ENCODE measurements at regions not wholly inside any gene's neighbourhood (a gene's known extent, or its start where the extent isn't known, plus 50 kb on each side); places are given as distances from the start of the nearest gene placed in this dataset.
"Not testable (repeated sequence)": the region's sequence is repeated elsewhere in the genome, so short reads cannot be mapped to it uniquely, and the experiment has no call there.

DNA sequence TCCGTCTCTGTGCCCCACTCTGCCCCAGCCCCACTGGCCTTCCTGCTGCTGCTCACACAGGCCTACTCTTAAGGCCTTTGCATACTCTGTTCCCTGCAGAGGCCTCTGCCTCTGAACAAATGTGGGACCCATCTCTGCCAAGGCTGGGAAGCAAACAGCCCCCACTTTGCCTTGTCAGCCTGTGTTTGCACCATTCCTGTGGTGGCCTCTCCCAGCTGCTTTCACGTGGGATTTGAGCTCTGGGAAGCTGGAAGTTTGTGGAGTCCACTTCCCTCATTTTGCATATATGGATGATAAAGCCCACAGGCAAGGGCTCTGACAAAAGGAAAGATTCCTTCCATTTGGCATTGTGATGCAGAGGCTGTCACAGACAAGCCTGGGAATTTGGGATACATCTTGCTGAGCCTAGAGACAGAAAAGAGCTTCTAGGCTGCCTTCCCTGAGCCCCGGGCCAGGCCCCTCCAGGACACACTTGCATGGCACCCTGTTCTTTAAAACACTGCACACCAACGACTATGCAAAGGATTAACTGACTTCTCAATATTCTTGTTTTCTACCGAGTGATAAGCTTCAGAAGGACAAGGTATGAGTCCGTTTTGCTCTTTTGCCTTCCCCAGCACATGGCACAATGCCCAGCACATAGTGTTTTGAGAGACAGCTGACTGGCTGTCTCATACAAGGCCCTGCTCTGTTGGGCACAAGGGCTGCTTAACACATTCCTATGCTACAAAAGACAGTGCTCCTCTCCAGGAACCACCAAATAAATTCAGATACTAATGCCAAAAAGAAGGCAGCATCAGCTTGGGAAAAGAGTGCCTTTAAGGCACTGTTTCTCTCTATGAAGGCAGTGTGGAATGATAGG is 120.7 kb upstream of the TOPAZ1 start:
- DNase-seq: no peak
- in situ Hi-C loops (cut with HindIII; ENCODE audit: low pct_ligation_motif_present, low pct_unique_long_range_greater_than_20kb, low sequenced_read_pairs): no loop called here

DNA sequence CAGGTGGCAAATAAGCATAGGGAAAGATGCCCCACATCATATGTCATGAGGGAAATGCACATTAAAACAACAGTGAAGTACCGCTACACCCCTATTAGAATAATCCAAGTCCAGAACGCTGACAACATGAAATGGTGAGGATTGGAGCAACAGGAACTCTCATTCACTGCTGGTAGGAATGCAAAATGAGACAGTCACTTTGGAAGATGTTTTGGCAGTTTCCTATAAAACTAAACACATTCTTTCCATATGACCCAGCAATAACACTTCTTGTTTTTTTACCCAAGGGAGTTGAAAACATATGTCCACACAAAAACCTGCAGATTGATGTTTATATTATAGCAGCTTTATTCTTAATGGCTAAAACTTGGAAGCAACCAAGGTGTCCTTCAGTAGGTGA is 116.4 kb upstream of the TOPAZ1 start:
- DNase-seq: no peak
- in situ Hi-C loops (cut with HindIII; ENCODE audit: low pct_ligation_motif_present, low pct_unique_long_range_greater_than_20kb, low sequenced_read_pairs): no loop called here

DNA sequence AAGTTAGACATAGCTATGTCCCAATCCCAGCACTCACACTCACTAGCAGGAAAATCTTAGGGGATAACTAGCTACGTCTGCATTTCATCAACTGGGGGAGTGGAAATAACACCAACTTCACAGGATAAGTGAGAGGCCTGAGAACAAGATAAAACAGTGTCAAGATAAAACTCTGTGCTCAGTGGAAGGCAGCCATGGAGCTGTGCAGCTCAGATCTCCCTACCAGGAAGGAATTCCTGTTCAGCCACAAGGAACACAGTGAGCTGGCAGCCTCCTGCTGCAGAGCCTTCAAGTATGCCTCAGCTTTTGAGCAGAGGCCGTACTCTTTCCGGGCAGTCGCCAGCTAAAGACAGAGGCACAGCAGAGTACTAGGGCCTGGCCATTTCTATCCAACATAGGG is 115.8 kb upstream of the TOPAZ1 start:
- in situ Hi-C loops (cut with HindIII; ENCODE audit: low pct_ligation_motif_present, low pct_unique_long_range_greater_than_20kb, low sequenced_read_pairs): no loop called here
- DNase-seq: no peak

DNA sequence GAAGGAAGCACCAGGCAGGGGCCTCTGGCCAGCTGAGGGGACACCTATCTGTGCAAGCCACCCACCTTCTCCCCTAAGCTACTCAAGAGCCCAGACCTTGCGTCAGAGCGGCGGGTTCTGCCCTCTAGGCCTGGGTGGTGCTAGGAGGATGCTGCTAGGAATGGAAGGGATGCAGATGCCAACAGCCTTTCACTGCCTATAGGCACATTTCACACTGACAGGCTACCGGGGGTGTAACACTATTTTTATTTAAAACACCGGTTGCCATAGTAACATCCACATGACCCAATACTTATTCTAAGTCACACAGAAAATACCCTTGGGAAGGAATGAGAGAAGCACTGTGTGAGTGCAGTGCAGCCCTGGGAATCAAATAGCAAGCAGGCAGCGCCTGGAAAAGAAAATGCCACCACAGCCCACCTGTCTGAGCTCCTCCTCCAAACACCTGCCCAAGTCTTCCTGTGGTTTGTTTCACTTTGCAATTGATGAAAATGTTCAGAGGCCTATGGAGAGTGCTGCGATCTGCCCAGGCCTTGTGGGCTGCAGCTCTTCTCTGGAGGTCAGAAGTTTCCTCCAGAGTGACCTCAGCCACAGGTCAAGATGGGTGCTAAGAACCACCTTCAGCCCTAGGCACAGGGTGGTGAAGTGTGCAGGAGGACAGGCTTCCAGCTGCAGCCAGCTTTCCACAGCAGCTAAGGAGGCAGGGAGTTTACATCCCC is 113.5 kb upstream of the TOPAZ1 start:
- in situ Hi-C loops (cut with HindIII; ENCODE audit: low pct_ligation_motif_present, low pct_unique_long_range_greater_than_20kb, low sequenced_read_pairs): no loop called here
- DNase-seq: no peak

DNA sequence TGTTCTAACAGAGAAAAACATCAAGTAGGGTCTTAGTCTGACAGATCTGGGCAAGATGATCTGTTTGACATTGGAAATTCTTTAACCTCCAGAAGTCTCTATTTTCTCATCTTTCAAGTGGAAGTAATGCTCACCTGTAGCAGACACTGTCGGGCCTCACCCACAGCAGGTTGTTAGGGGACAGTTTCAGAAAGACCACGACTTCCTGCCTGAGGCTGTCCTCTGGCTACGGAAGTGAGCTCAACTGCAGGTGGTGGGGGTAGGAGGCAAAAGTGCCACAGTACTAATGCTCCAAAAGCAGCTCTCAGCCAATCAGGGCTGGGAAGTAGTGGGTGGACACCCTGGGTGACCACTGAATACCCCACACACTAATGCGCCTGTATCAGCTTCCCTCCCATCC is 111.4 kb upstream of the TOPAZ1 start:
- in situ Hi-C loops (cut with HindIII; ENCODE audit: low pct_ligation_motif_present, low pct_unique_long_range_greater_than_20kb, low sequenced_read_pairs): no loop called here

DNA sequence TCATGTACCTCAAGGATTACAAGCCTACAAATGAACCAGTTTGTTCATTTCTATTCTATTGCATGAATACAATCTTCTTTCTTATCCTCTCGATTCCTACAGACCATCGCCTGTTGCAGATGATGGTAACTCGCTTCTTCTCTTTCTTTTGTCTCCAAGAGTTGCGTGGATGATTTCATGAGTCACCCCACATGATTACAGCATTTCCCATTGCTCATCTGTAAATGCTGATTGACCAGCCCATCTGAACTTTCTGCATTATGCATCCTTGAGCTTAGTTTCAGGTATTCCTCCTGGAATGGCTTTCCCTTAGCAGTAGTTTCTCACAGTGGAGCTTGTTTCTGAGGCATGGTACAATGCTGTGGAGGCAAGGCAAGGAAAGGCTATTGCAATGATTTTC is 109.6 kb upstream of the TOPAZ1 start:
- in situ Hi-C loops (cut with HindIII; ENCODE audit: low pct_ligation_motif_present, low pct_unique_long_range_greater_than_20kb, low sequenced_read_pairs): no loop called here

More for the DNA sequence above, 111.4 kb upstream of the TOPAZ1 start:
- DNase-seq: no peak

DNA sequence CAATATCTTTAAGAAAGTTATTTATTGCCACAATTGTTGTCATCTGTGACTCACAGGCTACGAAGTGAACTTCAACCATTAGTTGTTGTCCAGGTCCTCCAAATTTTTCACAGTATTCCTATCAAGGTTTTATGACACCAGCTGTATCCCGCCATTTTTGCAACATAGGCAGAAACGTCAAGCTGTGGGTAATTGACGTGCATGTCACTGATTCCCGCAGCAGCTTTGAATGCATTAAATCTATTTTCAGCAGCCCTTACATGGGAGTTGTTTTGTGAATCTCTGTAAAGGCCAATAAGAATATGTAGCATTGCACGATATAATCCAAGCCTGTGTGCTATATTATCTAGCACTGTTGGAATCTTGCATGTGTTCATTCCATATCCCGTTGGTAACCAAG is 109.1 kb upstream of the TOPAZ1 start:
- in situ Hi-C loops (cut with HindIII; ENCODE audit: low pct_ligation_motif_present, low pct_unique_long_range_greater_than_20kb, low sequenced_read_pairs): no loop called here
- no peak for DNase-seq

More for the DNA sequence above, 109.6 kb upstream of the TOPAZ1 start:
- DNase-seq: no peak

DNA sequence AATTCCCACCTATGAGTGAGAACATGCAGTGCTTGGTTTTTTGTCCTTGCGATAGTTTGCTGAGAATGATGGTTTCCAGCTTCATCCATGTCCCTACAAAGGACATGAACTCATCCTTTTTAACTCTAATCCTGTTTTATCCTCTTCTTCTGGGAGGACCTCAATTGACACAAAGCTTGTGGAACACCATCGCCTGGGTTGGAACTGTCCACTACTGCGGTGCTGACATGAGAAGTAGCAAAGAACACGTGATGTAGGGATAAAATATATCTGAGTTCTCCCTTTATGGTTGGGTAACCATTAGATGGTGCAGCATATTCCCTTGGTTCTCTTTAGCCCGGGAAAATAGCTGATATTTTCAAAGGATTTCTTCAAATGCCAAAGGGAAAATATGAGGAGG is 105.3 kb upstream of the TOPAZ1 start:
- DNase-seq: no peak
- in situ Hi-C loops (cut with HindIII; ENCODE audit: low pct_ligation_motif_present, low pct_unique_long_range_greater_than_20kb, low sequenced_read_pairs): no loop called here

DNA sequence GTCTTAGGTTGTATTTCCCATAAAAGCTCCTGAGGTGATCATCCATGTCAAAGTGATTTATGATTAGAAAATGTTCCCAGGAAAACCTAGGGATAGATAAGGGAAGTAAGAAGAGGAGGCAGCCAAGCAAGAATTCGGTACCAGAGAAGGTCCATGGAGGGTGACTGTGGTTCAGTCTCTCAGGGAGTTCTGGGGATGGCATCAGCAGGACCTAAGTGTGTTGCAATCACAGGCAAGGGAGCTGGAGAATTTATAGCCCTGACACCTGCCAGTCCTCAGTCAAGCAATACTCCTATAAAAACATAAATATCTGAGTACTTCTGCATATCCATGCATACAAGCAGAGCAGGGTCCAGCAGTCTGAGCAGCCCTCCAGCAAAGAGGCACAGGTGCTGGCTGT is 95.6 kb upstream of the TOPAZ1 start:
- DNase-seq: no peak
- in situ Hi-C loops (cut with HindIII; ENCODE audit: low pct_ligation_motif_present, low pct_unique_long_range_greater_than_20kb, low sequenced_read_pairs): no loop called here

DNA sequence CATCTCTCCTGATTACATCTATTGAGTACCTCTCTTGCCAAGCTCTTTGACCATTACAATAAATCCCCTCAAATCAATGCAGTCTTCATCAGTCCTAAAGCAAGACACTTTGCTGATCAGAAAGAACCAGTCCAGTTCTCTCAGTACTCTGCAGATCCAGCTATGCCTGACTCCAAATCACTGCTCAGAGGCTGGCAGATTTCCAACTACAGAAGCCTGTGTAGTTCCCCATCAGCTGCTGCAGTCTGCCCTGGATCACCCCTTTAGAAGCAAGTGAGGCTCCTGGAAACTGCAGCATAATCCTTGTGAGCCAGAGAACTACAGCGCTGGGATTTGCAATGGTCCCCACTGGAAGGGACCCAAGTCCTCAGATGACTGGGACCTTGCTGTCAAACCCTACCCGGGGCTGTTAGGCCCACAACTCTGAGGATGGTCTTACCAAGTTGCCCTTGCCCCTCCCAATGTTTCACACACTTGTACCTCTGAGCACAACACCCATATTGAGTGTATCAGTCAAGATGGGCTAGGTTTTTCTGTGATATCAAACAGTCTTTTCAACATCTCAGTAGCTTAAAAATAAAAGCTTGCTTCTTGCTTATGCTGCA is 81.9 kb upstream of the TOPAZ1 start:
- in situ Hi-C loops (cut with HindIII; ENCODE audit: low pct_ligation_motif_present, low pct_unique_long_range_greater_than_20kb, low sequenced_read_pairs): no loop called here
- no peak for DNase-seq

DNA sequence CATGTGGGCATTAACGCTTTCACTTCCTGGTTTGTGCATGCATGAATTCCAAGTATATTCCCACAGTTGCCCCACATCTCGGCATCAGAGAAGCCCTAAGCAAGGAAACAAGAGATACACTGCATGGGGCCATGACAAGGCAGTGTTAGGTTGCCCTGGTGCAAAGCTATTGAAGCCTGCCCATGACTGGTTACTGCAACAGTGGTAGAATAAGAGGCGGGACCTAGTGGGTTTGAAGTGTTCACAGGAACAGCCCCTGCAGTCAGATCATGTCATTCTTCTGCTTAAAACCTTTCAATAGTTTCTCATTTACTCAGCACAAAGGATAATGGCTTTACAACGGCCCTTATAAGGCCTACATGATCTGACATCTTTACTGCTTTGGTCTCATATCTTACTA is 80.9 kb upstream of the TOPAZ1 start:
- DNase-seq: no peak

DNA sequence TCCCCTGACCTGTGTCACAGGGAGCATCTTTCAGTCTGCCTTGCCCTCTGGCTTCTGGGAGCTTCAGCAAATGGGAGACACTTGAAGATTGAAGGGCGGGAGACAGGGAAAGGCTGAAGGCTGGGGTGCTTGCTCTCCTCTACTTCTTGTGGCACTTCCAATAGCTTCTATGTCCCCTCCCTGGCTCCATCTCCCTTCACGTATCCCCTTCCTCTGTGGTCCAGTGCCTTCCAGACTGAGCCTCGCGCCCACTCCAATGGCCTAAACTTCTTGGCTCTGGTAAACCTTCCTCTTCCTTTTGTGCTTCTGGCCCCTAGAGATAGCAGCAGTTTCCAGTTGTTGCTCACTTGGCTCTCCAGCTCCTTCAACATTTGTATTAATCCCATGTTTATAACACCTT is 69.8 kb upstream of the TOPAZ1 start:
- in situ Hi-C loops (cut with HindIII; ENCODE audit: low pct_ligation_motif_present, low pct_unique_long_range_greater_than_20kb, low sequenced_read_pairs): no loop called here
- DNase-seq: no peak

More for the DNA sequence above, 80.9 kb upstream of the TOPAZ1 start:
- in situ Hi-C loops (cut with HindIII; ENCODE audit: low pct_ligation_motif_present, low pct_unique_long_range_greater_than_20kb, low sequenced_read_pairs): no loop called here

DNA sequence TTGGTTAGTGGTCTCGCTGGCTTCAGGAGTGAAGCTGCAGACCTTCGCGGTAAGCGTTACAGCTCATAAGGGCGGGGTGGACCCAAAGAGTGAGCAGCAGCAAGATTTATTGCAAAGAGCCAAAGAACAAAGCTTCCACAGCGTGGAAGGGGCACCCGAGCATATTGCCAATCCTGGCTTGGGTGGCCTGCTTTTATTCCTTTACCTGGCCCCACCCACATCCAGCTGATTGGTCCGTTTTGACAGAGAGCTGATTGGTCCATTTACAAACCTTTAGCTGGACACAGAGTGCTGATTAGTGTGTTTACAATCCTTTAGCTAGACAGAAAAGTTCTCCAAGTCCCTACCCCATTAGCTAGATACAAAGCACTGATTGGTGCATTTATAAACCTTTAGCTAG is 69.0 kb upstream of the TOPAZ1 start:
- in situ Hi-C loops (cut with HindIII; ENCODE audit: low pct_ligation_motif_present, low pct_unique_long_range_greater_than_20kb, low sequenced_read_pairs); DNase-seq: not testable (repeated sequence)

DNA sequence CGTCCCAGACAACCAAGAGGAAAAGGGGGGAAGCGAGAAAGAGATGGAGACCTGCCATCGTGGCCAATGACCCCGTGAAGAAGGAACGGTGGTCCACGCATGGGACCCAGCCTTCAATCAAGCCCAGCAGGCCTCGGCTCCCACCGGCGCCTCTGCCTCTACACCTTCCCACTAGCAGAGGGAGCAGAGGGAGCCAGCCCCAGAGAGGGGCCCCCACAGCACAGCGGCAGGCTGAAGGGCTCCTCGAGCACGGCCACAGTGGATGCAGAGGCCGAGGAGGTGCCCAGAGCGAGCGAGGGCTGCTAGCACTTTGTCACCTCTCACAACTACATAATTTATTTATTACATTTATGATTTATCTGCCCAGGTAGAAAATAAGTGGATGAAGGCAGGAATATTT is 68.4 kb upstream of the TOPAZ1 start:
- DNase-seq: no peak
- in situ Hi-C loops (cut with HindIII; ENCODE audit: low pct_ligation_motif_present, low pct_unique_long_range_greater_than_20kb, low sequenced_read_pairs): no loop called here

DNA sequence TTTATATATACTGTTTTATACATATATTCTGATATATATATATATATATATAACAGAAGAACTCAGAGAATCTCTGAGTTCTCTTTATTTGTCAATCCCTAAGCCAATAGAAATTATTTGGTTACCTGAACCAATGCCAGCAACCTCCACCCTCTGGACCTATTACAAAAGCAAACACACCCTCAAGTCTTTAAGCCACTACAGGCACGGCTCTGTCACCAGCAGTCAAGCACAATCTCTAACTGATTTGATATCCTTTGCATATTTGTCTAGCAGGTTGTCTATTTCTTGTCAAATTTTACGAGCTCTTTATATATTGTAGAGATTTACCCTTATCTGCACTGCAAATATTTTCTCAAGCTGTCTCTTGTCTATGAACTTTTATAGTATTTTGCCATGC is 66.6 kb upstream of the TOPAZ1 start:
- in situ Hi-C loops (cut with HindIII; ENCODE audit: low pct_ligation_motif_present, low pct_unique_long_range_greater_than_20kb, low sequenced_read_pairs): no loop called here
- no peak for DNase-seq

DNA sequence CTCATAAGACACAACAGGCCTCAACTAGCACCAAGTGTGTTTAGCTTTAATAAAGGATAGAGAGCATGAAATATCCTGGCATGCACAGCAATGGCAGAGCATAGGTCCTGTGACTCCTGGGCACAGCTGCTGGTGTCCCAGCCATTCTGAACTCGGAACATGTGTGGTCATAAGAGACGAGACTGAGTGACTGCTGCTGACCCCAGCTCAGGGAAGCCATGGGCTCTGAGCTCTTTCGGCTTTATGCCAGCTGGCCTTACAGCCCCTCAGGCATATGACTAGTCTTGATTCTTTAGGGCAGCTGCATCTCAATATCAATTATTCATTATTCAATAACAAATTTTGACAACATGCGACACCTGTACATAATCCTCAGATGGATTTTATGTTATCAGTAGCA is 62.4 kb upstream of the TOPAZ1 start:
- in situ Hi-C loops (cut with HindIII; ENCODE audit: low pct_ligation_motif_present, low pct_unique_long_range_greater_than_20kb, low sequenced_read_pairs): no loop called here
- no peak for DNase-seq

DNA sequence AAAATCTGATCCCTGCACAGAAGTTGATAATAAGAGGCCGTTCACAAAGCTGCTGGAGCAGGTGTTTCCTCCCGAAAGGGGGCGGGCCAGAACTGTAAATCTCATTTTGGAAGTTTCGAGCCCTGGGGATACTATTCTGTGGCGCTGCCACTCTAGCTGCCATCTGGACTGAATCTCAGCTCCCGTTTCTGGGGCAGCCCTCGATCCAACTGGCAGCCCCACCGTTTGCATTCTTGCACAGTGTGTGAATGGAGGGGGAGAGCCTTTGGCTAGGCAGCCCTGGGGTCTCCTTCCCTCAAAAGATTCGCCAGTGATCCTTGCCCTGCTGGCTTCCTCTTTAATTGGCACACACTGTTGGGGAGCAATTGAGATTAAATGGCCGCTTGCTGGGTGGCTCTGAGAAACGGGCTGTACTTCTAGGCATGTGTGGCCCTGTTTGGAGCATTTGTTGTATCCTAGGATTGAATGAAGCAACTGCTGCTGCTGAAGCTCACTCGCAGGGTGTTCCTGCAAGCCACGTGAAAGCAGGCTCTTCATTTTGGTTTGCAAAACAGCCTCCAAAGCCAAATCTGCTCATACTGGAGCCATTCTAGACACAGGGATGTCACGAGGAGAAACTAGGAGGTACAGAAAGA is 57.2 kb upstream of the TOPAZ1 start:
- in situ Hi-C loops (cut with HindIII; ENCODE audit: low pct_ligation_motif_present, low pct_unique_long_range_greater_than_20kb, low sequenced_read_pairs): no loop called here
- DNase-seq: no peak

DNA sequence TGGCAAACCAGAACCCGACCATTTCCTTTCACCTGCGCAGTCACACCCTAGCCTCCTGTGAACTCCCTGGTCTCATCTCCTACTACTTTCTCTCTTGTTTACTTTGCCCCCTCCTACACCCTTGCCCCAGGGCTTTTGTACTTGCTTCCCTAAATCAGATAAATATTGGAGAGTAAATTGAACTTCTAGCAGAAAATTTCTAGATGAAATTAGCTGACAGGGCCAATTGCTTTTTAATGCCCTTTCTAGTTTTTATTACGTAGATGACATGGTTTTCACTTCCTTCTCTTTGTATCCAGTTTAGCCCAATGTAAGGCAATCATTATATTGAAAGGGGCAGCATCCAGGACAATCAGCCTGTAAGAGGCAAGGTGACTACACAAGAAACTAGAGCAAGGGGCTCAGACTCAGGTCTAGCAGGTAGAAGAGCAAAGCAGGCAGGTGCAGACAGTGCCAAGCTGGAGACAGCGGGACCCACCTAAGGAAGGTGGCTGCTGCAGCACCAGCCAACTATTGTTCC is 56.2 kb upstream of the TOPAZ1 start:
- in situ Hi-C loops (cut with HindIII; ENCODE audit: low pct_ligation_motif_present, low pct_unique_long_range_greater_than_20kb, low sequenced_read_pairs): no loop called here
- DNase-seq: no peak

DNA sequence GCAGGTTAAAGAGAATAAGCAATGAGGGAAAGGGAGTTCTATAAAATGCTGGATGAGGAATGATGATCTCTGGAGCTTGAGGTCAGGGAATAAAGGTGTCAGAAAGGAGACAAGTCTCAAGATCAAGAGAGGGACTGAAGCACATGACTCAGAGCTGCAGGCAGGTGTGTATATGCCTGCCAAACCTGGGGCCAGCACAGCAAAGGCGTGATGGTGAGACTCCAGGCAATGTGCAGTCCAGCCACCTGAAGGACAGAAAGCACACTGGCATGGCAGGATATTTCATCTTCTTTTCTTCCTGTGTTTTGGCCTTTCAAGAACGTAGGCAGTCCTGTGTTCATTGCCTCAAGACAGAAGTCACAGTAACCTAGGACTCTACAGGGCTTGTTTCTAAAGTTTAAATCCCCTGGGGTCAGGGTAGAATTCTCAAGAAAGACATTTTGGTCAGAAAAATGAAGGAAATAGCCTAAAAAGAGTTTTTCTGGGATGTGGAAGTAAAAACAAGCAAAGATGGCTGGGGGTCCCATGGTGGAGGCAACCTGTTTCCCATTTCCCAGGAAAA is 55.5 kb upstream of the TOPAZ1 start:
- DNase-seq: no peak
- in situ Hi-C loops (cut with HindIII; ENCODE audit: low pct_ligation_motif_present, low pct_unique_long_range_greater_than_20kb, low sequenced_read_pairs): no loop called here

Measured in ACHN (cell line).